SK-N-SH (cell line): ENCODE measurements at regions not wholly inside any gene's neighbourhood (a gene's known extent, or its start where the extent isn't known, plus 50 kb on each side); places are given as distances from the start of the nearest gene placed in this dataset.

ENCODE experiments used
- CTCF ChIP-seq: fragments of 200-600 bp; sonication (generic); IDR thresholded peaks from 2 replicates; pipeline ENCODE4 v1.6.1; 2017; ENCODE audit warnings: antibody characterized with exemption, mild to moderate bottlenecking, moderate library complexity
- EZH2phosphoT487 ChIP-seq: fragments of 200-600 bp; sonication (generic); IDR thresholded peaks from 2 replicates; pipeline ENCODE4 v1.6.1; 2017; ENCODE audit warnings: low read depth, mixed run types, mild to moderate bottlenecking, antibody characterized with exemption, moderate library complexity, borderline replicate concordance
- FOXM1 ChIP-seq: IDR thresholded peaks from 2 replicates; pipeline ENCODE4 v1.4.0; 2012; ENCODE audit warnings: low read depth, mild to moderate bottlenecking
- MXI1 ChIP-seq: IDR thresholded peaks from 2 replicates; pipeline ENCODE4 v1.6.1; 2012; ENCODE audit warnings: mild to moderate bottlenecking, low read depth, low read length, improper control_type of control experiment
- POLR2AphosphoS5 ChIP-seq: IDR thresholded peaks from 2 replicates; pipeline ENCODE4 v1.6.1; 2012; ENCODE audit warnings: low read depth, low read length
- REST ChIP-seq: IDR thresholded peaks from 2 replicates; pipeline ENCODE4 v1.6.1; 2012; ENCODE audit warnings: mild to moderate bottlenecking, low read depth, low read length, moderate library complexity
- RFX5 ChIP-seq: IDR thresholded peaks from 2 replicates; pipeline ENCODE4 v1.6.1; 2012; ENCODE audit warnings: mild to moderate bottlenecking, improper control_type of control experiment, low read length
- TEAD4 ChIP-seq: IDR thresholded peaks from 2 replicates; pipeline ENCODE4 v1.4.0; 2012; ENCODE audit warnings: mild to moderate bottlenecking, borderline replicate concordance; ENCODE audit not compliant: insufficient read depth
- TF ChIP-seq, protein P1 (sequence below): IDR thresholded peaks from 2 replicates; pipeline ENCODE4 v1.4.0; 2012; ENCODE audit warnings: low read depth, borderline replicate concordance

GRCh38 chr6:167701010-167701409, 125.7 kb upstream of the AFDN start:
- TF ChIP-seq EZH2phosphoT487: no peak
- no peak for TF ChIP-seq CTCF
- TF ChIP-seq RFX5: no peak
- no peak for TF ChIP-seq MXI1
- TF ChIP-seq FOXM1: no peak
- TF ChIP-seq POLR2AphosphoS5: no peak
- TF ChIP-seq REST: no peak
- TF ChIP-seq, protein P1, sequence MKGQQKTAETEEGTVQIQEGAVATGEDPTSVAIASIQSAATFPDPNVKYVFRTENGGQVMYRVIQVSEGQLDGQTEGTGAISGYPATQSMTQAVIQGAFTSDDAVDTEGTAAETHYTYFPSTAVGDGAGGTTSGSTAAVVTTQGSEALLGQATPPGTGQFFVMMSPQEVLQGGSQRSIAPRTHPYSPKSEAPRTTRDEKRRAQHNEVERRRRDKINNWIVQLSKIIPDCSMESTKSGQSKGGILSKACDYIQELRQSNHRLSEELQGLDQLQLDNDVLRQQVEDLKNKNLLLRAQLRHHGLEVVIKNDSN: no peak
- no peak for TF ChIP-seq TEAD4
